A673 (cell line): ENCODE measurements at regions not wholly inside any gene's neighbourhood (a gene's known extent, or its start where the extent isn't known, plus 50 kb on each side); places are given as distances from the start of the nearest gene placed in this dataset.

Experiments
- EZH2 ChIP-seq: fragments of 200-600 bp; sonication (generic); IDR thresholded peaks from 2 replicates; pipeline ENCODE4 v1.6.1; 2017; ENCODE audit warnings: borderline replicate concordance, low read depth, mild to moderate bottlenecking, mixed read lengths, antibody characterized with exemption, low read length; ENCODE audit not compliant: poor library complexity, severe bottlenecking
- TF ChIP-seq, protein P1 (sequence below): fragments of 300-800, 200-600 bp; sonication (generic); conservative IDR thresholded peaks from 2 replicates; pipeline ENCODE4 v1.5.1; 2017; ENCODE audit warnings: low read depth, mild to moderate bottlenecking, antibody characterized with exemption, low read length, moderate library complexity, mixed read lengths

- TF ChIP-seq, protein P1, sequence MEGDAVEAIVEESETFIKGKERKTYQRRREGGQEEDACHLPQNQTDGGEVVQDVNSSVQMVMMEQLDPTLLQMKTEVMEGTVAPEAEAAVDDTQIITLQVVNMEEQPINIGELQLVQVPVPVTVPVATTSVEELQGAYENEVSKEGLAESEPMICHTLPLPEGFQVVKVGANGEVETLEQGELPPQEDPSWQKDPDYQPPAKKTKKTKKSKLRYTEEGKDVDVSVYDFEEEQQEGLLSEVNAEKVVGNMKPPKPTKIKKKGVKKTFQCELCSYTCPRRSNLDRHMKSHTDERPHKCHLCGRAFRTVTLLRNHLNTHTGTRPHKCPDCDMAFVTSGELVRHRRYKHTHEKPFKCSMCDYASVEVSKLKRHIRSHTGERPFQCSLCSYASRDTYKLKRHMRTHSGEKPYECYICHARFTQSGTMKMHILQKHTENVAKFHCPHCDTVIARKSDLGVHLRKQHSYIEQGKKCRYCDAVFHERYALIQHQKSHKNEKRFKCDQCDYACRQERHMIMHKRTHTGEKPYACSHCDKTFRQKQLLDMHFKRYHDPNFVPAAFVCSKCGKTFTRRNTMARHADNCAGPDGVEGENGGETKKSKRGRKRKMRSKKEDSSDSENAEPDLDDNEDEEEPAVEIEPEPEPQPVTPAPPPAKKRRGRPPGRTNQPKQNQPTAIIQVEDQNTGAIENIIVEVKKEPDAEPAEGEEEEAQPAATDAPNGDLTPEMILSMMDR: peak; percentile 62
- TF ChIP-seq EZH2: no peak
These were observed 77.9 kb upstream of the BMP5 start for GRCh38 chr6:55953335-55953734.
